ENCODE measurements at regions not wholly inside any gene's neighbourhood (a gene's known extent, or its start where the extent isn't known, plus 50 kb on each side); places are given as distances from the start of the nearest gene placed in this dataset.
"Not testable (repeated sequence)": the region's sequence is repeated elsewhere in the genome, so short reads cannot be mapped to it uniquely, and the experiment has no call there.

GRCh38 chr9:66197199-66197598 lies 460.3 kb downstream of the FOXD4L4 start:
- not testable (repeated sequence) for H3K27ac ChIP-seq (ENCODE audit: insufficient read length, low read depth, low read length); H2BK20ac ChIP-seq (ENCODE audit: low read depth, low read length, poor library complexity, severe bottlenecking); H3K4me1 ChIP-seq (ENCODE audit: insufficient read depth, low read length); H3K36me3 Mint-ChIP-seq (ENCODE audit: insufficient read depth in 1 of 3, low read depth in 3 of 3); H2BK15ac ChIP-seq (ENCODE audit: low read depth, low read length); H2AFZ ChIP-seq (ENCODE audit: low read length); H3K79me2 ChIP-seq (ENCODE audit: insufficient read depth, low read length); H3T11ph ChIP-seq (ENCODE audit: low read length); DNase-seq; H3K23ac ChIP-seq (ENCODE audit: insufficient read length, low read depth, low read length); H4K8ac ChIP-seq (replicated peaks; ENCODE audit: insufficient read length, low read depth, low read length); H3K14ac ChIP-seq (ENCODE audit: insufficient read depth, low read length); H3K27me3 Mint-ChIP-seq (ENCODE audit: low read depth); H3K4ac ChIP-seq (ENCODE audit: low read depth, low read length); H3K4me3 Mint-ChIP-seq; H4K91ac ChIP-seq (ENCODE audit: insufficient read length, low read depth, low read length); H2BK5ac ChIP-seq (ENCODE audit: insufficient read length, low read length); H3K27me3 ChIP-seq (ENCODE audit: insufficient read depth, low read length); H3K56ac ChIP-seq (ENCODE audit: insufficient read length, low read depth, low read length); H3K9ac ChIP-seq (ENCODE audit: extremely low read depth, insufficient read length, low read length); H3K4me1 Mint-ChIP-seq; H4K5ac ChIP-seq (ENCODE audit: insufficient read length, low read depth, low read length); H3K9me3 ChIP-seq (ENCODE audit: control insufficient read depth, low read depth, low read length); H3K79me1 ChIP-seq (ENCODE audit: insufficient read depth, low read depth, low read length, poor library complexity, severe bottlenecking); H2AK5ac ChIP-seq (ENCODE audit: insufficient read length, low read length); H2BK12ac ChIP-seq (ENCODE audit: insufficient read length, low read depth, low read length); H3K18ac ChIP-seq (ENCODE audit: insufficient read length, low read depth, low read length); H3K23me2 ChIP-seq (ENCODE audit: insufficient read length, low read depth, low read length, poor library complexity, severe bottlenecking); H4K20me1 ChIP-seq (ENCODE audit: control insufficient read depth, insufficient read depth, insufficient read length); H2BK120ac ChIP-seq (ENCODE audit: low read depth, low read length, poor library complexity, severe bottlenecking); H3K4me2 ChIP-seq (ENCODE audit: insufficient read depth, insufficient read length, low read length); H3K27ac Mint-ChIP-seq
- H3K9me3 Mint-ChIP-seq: peaks cover 7 to 13% of the 10 kb centered on the region in 2 experiments
- no CpG with 5 or more reads among the region's 4 CpGs for WGBS (ENCODE audit: extremely low coverage, insufficient read length, low lambda C conversion rate)

Data from H9 (cell line).